ENCODE measurements at regions not wholly inside any gene's neighbourhood (a gene's known extent, or its start where the extent isn't known, plus 50 kb on each side); places are given as distances from the start of the nearest gene placed in this dataset.

GRCh38 chr4:184951668-184952160, 66.6 kb upstream of the HELT start:
- TF ChIP-seq, protein P1, sequence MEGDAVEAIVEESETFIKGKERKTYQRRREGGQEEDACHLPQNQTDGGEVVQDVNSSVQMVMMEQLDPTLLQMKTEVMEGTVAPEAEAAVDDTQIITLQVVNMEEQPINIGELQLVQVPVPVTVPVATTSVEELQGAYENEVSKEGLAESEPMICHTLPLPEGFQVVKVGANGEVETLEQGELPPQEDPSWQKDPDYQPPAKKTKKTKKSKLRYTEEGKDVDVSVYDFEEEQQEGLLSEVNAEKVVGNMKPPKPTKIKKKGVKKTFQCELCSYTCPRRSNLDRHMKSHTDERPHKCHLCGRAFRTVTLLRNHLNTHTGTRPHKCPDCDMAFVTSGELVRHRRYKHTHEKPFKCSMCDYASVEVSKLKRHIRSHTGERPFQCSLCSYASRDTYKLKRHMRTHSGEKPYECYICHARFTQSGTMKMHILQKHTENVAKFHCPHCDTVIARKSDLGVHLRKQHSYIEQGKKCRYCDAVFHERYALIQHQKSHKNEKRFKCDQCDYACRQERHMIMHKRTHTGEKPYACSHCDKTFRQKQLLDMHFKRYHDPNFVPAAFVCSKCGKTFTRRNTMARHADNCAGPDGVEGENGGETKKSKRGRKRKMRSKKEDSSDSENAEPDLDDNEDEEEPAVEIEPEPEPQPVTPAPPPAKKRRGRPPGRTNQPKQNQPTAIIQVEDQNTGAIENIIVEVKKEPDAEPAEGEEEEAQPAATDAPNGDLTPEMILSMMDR (IDR thresholded peaks at IDR 0.05 in 8 of 11, conservative IDR thresholded peaks at IDR 0.05 in 3 of 11): no peak
- no peak for TF ChIP-seq POLR2A (IDR thresholded peaks at IDR 0.05)
